ENCODE measurements at regions not wholly inside any gene's neighbourhood (a gene's known extent, or its start where the extent isn't known, plus 50 kb on each side); places are given as distances from the start of the nearest gene placed in this dataset.

- no peak for TF ChIP-seq CREB1 (IDR thresholded peaks at IDR 0.05; ENCODE audit: low read depth)
- TF ChIP-seq YY1 (IDR thresholded peaks at IDR 0.05; ENCODE audit: low read depth), result no peak
- TF ChIP-seq EGR1 (IDR thresholded peaks at IDR 0.05), result no peak
- TF ChIP-seq FOXM1 (IDR thresholded peaks at IDR 0.05; ENCODE audit: borderline replicate concordance, low read depth), result no peak
- TF ChIP-seq NFIC (IDR thresholded peaks at IDR 0.05), result no peak
- TF ChIP-seq, protein P1, sequence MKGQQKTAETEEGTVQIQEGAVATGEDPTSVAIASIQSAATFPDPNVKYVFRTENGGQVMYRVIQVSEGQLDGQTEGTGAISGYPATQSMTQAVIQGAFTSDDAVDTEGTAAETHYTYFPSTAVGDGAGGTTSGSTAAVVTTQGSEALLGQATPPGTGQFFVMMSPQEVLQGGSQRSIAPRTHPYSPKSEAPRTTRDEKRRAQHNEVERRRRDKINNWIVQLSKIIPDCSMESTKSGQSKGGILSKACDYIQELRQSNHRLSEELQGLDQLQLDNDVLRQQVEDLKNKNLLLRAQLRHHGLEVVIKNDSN (IDR thresholded peaks at IDR 0.05), result no peak
- TF ChIP-seq TCF12 (IDR thresholded peaks at IDR 0.05; ENCODE audit: low read depth), result no peak
- TF ChIP-seq ZBTB7A (IDR thresholded peaks at IDR 0.05; ENCODE audit: low read depth), result no peak
- no peak for TF ChIP-seq REST (IDR thresholded peaks at IDR 0.05; ENCODE audit: low read depth)
- no peak for TF ChIP-seq RAD21 (IDR thresholded peaks at IDR 0.05; ENCODE audit: low read depth)
- no peak for TF ChIP-seq TEAD4 (IDR thresholded peaks at IDR 0.05)
- TF ChIP-seq CEBPB (IDR thresholded peaks at IDR 0.05), result no peak
- TF ChIP-seq, protein P2, sequence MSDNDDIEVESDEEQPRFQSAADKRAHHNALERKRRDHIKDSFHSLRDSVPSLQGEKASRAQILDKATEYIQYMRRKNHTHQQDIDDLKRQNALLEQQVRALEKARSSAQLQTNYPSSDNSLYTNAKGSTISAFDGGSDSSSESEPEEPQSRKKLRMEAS (IDR thresholded peaks at IDR 0.05), result no peak
- TF ChIP-seq EP300 (IDR thresholded peaks at IDR 0.05; ENCODE audit: borderline replicate concordance), result no peak
- TF ChIP-seq TAF1 (IDR thresholded peaks at IDR 0.05; ENCODE audit: low read depth), result no peak
Measured at GRCh38 chr4:41390661-41391060, 133.9 kb downstream of the UCHL1 start.

- TF ChIP-seq RAD21 (IDR thresholded peaks at IDR 0.05; ENCODE audit: low read depth) (no peak), REST (IDR thresholded peaks at IDR 0.05; ENCODE audit: low read depth) (no peak), CEBPB (IDR thresholded peaks at IDR 0.05) (no peak), EP300 (IDR thresholded peaks at IDR 0.05; ENCODE audit: borderline replicate concordance) (no peak), TAF1 (IDR thresholded peaks at IDR 0.05; ENCODE audit: low read depth) (no peak), EGR1 (IDR thresholded peaks at IDR 0.05) (no peak)
- TF ChIP-seq, protein P1 (IDR thresholded peaks at IDR 0.05), result no peak
Measured at GRCh38 chr4:41391271-41391670, 134.5 kb downstream of the UCHL1 start.

- TF ChIP-seq CEBPB (IDR thresholded peaks at IDR 0.05), result no peak
- no peak for TF ChIP-seq TAF1 (IDR thresholded peaks at IDR 0.05; ENCODE audit: low read depth)
- TF ChIP-seq EGR1 (IDR thresholded peaks at IDR 0.05), result no peak
- TF ChIP-seq ZBTB7A (IDR thresholded peaks at IDR 0.05; ENCODE audit: low read depth), result no peak
- no peak for TF ChIP-seq YY1 (IDR thresholded peaks at IDR 0.05; ENCODE audit: low read depth)
- TF ChIP-seq RAD21 (IDR thresholded peaks at IDR 0.05; ENCODE audit: low read depth), result no peak
- no peak for TF ChIP-seq EP300 (IDR thresholded peaks at IDR 0.05; ENCODE audit: borderline replicate concordance)
Measured at GRCh38 chr4:41394481-41394894, 137.8 kb downstream of the UCHL1 start.

DNA sequence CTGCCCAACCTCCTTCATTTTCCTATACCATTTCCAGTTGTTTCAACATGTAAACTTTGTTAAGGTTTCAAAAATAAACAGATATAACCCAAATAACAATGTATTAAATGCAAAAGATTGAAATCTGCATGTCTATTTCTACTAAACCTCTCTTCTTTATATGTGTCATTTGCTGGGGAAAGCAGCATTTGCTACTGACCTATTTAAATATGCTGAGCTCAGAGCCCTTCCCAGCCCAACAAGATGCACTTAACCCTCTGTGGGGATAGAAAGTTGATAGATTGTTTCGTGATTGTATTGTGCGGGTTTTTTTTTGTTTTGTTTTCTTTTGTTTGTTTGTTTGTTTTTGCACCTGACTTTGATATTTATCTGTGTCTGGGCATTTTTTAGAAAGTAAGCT is 139.5 kb downstream of the UCHL1 start:
- no peak for TF ChIP-seq TCF12 (IDR thresholded peaks at IDR 0.05; ENCODE audit: low read depth)
- no peak for TF ChIP-seq TEAD4 (IDR thresholded peaks at IDR 0.05)
- TF ChIP-seq, protein P1 (IDR thresholded peaks at IDR 0.05), result no peak
- TF ChIP-seq FOXM1 (IDR thresholded peaks at IDR 0.05; ENCODE audit: borderline replicate concordance, low read depth), result no peak
- no peak for TF ChIP-seq EGR1 (IDR thresholded peaks at IDR 0.05)
- no peak for TF ChIP-seq YY1 (IDR thresholded peaks at IDR 0.05; ENCODE audit: low read depth)
- TF ChIP-seq REST (IDR thresholded peaks at IDR 0.05; ENCODE audit: low read depth), result no peak
- TF ChIP-seq CEBPB (IDR thresholded peaks at IDR 0.05), result no peak
- TF ChIP-seq EP300 (IDR thresholded peaks at IDR 0.05; ENCODE audit: borderline replicate concordance), result no peak
- no peak for TF ChIP-seq CREB1 (IDR thresholded peaks at IDR 0.05; ENCODE audit: low read depth)
- no peak for TF ChIP-seq TAF1 (IDR thresholded peaks at IDR 0.05; ENCODE audit: low read depth)
- no peak for TF ChIP-seq NFIC (IDR thresholded peaks at IDR 0.05)
